Heart left ventricle (tissue), 16 donors: ENCODE measurements at regions not wholly inside any gene's neighbourhood (a gene's known extent, or its start where the extent isn't known, plus 50 kb on each side); places are given as distances from the start of the nearest gene placed in this dataset.

ENCODE experiments used
- ATAC-seq, 4 donors: fragments of 200-7000 bp; cut with Tn5 transposase; one replicate each; pipeline ENCODE4 v1.9.1; 2020 to 2022; ENCODE audit warnings: moderate library complexity in 4 of 4, mild to moderate bottlenecking in 3 of 4, moderate number of reproducible peaks in 1 of 4
- DNase-seq, 5 donors: peaks; one replicate each; pipeline ENCODE4 v3.0.0-alpha.2; 2020
- H3K27ac ChIP-seq, 12 donors: fragments of 200-600 bp; sonication (generic) in 4 of 12; one replicate each; pipeline versions ENCODE4 v1.5.0 to v1.8.0; 2016 to 2022; ENCODE audit warnings: mild to moderate bottlenecking in 2 of 12
- H3K27me3 ChIP-seq, 9 donors: fragments of 200-600 bp; sonication (generic) in 2 of 9; one replicate each; pipeline versions ENCODE4 v1.5.1 to v1.8.0; 2016 to 2022; ENCODE audit warnings: mild to moderate bottlenecking in 3 of 9
- H3K36me3 ChIP-seq, 9 donors: fragments of 200-600 bp; sonication (generic) in 2 of 9; one replicate each; pipeline versions ENCODE4 v1.5.0 to v1.8.0; 2018 to 2022; ENCODE audit warnings: mild to moderate bottlenecking in 2 of 9
- H3K4me1 ChIP-seq, 12 donors: fragments of 200-600 bp; sonication (generic) in 4 of 12; one replicate each; pipeline versions ENCODE4 v1.5.0 to v1.8.0; 2016 to 2022; ENCODE audit warnings: mild to moderate bottlenecking in 3 of 12
- H3K4me3 ChIP-seq, 12 donors: fragments of 200-600 bp; sonication (generic) in 4 of 12; one replicate each; pipeline versions ENCODE4 v1.5.0 to v1.8.0; 2017 to 2022; ENCODE audit warnings: mild to moderate bottlenecking in 9 of 12, moderate library complexity in 4 of 12
- H3K9me3 ChIP-seq, 12 donors: fragments of 200-600 bp; sonication (generic) in 4 of 12; one replicate each; pipeline versions ENCODE4 v1.5.0 to v1.8.0; 2016 to 2022; ENCODE audit warnings: mild to moderate bottlenecking in 1 of 12
- POLR2A ChIP-seq, 2 donors: fragments of 450-650 bp; IDR thresholded peaks; one replicate each; pipeline ENCODE4 v1.6.1; 2017; ENCODE audit warnings: antibody characterized with exemption in 2 of 2, mild to moderate bottlenecking in 2 of 2, moderate library complexity in 2 of 2
- WGBS, 4 donors: extraction: QIAGEN DNeasy Blood & Tissue Kit in 2 of 4; methylation state at CpG; one replicate each; pipeline versions ENCODE4 v1.1.5 to v1.1.7; 2013 to 2018; 5-methylcytosine and 5-hydroxymethylcytosine counted together
- intact Hi-C, 10 donors: fragments of 100-400 bp; cut with DNase I; formaldehyde crosslinking; loops; one replicate each; pipeline versions ENCODE4 v1.11.1 to v1.14.2; 2022
- TF ChIP-seq, protein P1 (sequence below), 12 donors: fragments of 200-600 bp; sonication (generic) in 4 of 12; IDR thresholded peaks; one replicate each; pipeline versions ENCODE4 v1.5.0 to v1.8.0; 2018 to 2022; ENCODE audit warnings: antibody characterized with exemption in 12 of 12, mild to moderate bottlenecking in 5 of 12
- donor health status: ischemic (EF 13 %, LVEDD 7.1; RV severe dilation, severe dysfunction).
- donor health status: healthy with polysubstance abuse.
- donor health status: DM: no; HTN: yes; CAD: no.
- donor health status: DM: no; HTN: no; CAD: no.
- donor health status: ischemic (EF 25% LVEDD 6.9; RV normal size, moderate dysfunction).
- donor health status: ischemic (EF 25% LVEDD 5.7; RV mildly dilated, moderate dysfunction).
- donor health status: healthy.
- donor health status: DM: yes; HTN: yes; CAD: no.
- donor health status: ischemic (EF 35%, LVEDD 5.7; RV mildly dilated, moderate dysfunction).
- donor health status: nonischemic (EF 11% LVEDD 7.7; RV severe dilation, severe dysfunction).
- donor health status: DM: yes; HTN: yes; CAD: no.
- donor health status: PGD.
- donor health status: ischemic (EF 29% LVEDD 5.4; RV normal size, mild dysfunction).
- donor health status: nonischemic (EF 23%, LVEDD 6.1; RV moderate dilation, normal function).

GRCh38 chr12:22828066-22828465 is 203.1 kb downstream of the ETNK1 start:
- ATAC-seq (no peak), DNase-seq (no peak)
- no peaks in the 10 kb centered on the region for H3K36me3 ChIP-seq
- H3K4me3 ChIP-seq, result no peak overlapping the region
- intact Hi-C loops, result no loop called here
- no peak overlapping the region for H3K27ac ChIP-seq
- no peaks in the 10 kb centered on the region for H3K9me3 ChIP-seq
- 81 to 86% (median 85%) methylated on average over 3 of the region's 3 CpGs for WGBS, 4 donors
- no peaks in the 10 kb centered on the region for H3K27me3 ChIP-seq
- TF ChIP-seq POLR2A (IDR thresholded peaks at IDR 0.05), result no peak
- TF ChIP-seq, protein P1, sequence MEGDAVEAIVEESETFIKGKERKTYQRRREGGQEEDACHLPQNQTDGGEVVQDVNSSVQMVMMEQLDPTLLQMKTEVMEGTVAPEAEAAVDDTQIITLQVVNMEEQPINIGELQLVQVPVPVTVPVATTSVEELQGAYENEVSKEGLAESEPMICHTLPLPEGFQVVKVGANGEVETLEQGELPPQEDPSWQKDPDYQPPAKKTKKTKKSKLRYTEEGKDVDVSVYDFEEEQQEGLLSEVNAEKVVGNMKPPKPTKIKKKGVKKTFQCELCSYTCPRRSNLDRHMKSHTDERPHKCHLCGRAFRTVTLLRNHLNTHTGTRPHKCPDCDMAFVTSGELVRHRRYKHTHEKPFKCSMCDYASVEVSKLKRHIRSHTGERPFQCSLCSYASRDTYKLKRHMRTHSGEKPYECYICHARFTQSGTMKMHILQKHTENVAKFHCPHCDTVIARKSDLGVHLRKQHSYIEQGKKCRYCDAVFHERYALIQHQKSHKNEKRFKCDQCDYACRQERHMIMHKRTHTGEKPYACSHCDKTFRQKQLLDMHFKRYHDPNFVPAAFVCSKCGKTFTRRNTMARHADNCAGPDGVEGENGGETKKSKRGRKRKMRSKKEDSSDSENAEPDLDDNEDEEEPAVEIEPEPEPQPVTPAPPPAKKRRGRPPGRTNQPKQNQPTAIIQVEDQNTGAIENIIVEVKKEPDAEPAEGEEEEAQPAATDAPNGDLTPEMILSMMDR (IDR thresholded peaks at IDR 0.05), result no peak
- H3K4me1 ChIP-seq, result no peaks in the 10 kb centered on the region

DNA sequence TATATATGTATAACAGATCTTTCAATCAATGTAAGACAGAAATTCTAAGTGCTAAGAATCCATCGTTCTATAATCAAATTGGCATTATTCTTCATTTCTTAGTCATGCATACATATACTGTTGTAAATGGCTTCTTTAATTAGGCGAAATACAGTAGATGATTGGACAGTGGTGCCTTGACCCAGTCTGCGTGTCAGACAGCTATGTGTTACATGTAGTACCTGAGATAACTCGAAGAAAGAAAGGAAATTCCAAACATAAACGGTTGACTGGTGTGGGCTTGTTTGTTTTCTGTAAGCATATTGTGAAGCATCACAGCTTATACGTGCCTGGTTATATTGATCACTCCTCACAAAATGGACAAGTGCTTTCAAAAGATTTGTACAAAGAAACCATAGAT is 210.5 kb downstream of the ETNK1 start:
- ATAC-seq, result no peak

DNA sequence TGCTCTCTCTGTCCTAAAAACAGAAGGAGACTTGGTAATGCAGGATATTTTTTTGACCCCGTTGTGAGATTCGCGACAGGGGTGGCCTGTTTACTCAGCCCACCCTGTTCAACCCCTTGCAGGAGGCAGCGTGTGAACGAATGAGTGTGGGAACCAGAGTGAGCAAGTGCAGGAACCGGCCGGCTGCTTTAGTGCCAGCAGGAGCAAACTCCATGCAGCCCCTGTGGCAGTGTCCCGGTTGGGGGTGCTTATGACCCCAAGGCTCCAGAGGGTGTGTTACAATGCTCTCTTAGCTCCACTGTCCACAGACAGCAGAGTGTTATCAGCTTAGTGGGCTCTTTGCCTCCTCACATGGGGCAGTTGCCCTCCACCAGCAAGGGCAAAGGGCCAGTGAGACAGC is 225.2 kb downstream of the ETNK1 start:
- Histone ChIP-seq H3K9me3 (no peaks in the 10 kb centered on the region), H3K27me3 (peaks cover 0 to 2% (median 0%) of the 10 kb centered on the region in 9 donors), H3K36me3 (no peaks in the 10 kb centered on the region), H3K4me3 (no peak overlapping the region), H3K27ac (no peak overlapping the region), H3K4me1 (no peaks in the 10 kb centered on the region)
- no peak for ATAC-seq
- TF ChIP-seq, protein P1 (IDR thresholded peaks at IDR 0.05), result no peak
- no peak for TF ChIP-seq POLR2A (IDR thresholded peaks at IDR 0.05)
- DNase-seq, result no peak
- 91 to 92% (median 92%) methylated on average over 8 of the region's 8 CpGs for WGBS, 4 donors
- intact Hi-C loops, result loop anchor here in 4 of 10 donors (10.0 kb wide), 3 partner anchors 135 to 1745 kb away; no protein-coding TSS in a partner anchor

More for the DNA sequence above, 210.5 kb downstream of the ETNK1 start:
- Histone ChIP-seq H3K36me3 (no peaks in the 10 kb centered on the region), H3K4me1 (no peaks in the 10 kb centered on the region), H3K4me3 (no peak overlapping the region), H3K9me3 (no peaks in the 10 kb centered on the region), H3K27me3 (no peaks in the 10 kb centered on the region), H3K27ac (no peak overlapping the region)
- no peak for TF ChIP-seq POLR2A (IDR thresholded peaks at IDR 0.05)
- TF ChIP-seq, protein P1 (IDR thresholded peaks at IDR 0.05), result no peak
- 74 to 80% (median 78%) methylated on average over 6 of the region's 6 CpGs for WGBS, 4 donors
- DNase-seq, result no peak
- intact Hi-C loops, result no loop called here

DNA sequence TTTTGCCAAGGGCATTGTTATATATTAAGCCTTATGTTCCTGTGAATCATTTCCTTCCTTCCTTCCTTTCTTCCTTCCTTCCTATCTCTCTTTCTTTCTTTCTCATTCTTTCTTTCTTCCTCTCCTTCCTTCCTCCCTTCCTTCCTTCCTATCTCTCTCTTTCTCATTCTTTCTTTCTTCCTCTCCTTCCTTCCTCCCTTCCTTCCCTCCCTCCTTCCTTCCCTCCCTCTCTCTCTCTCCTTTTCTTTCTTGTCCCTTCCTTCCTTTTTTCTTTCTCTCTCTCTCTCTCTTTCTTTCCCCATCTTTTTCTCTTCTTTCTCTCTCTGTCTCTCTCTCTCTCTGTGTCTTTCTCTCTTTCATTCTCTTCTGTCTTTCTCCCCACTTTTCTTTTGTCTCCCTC is 226.6 kb downstream of the ETNK1 start:
- no peaks in the 10 kb centered on the region for H3K9me3 ChIP-seq
- no peaks in the 10 kb centered on the region for H3K36me3 ChIP-seq
- H3K27ac ChIP-seq, result no peak overlapping the region
- DNase-seq (no peak), ATAC-seq (no peak)
- TF ChIP-seq, protein P1 (IDR thresholded peaks at IDR 0.05), result no peak
- TF ChIP-seq POLR2A (IDR thresholded peaks at IDR 0.05), result no peak
- H3K4me1 ChIP-seq, result no peaks in the 10 kb centered on the region
- H3K4me3 ChIP-seq, result no peak overlapping the region
- intact Hi-C loops, result loop anchor here in 4 of 10 donors (10.0 kb wide), 3 partner anchors 133 to 1743 kb away; no protein-coding TSS in a partner anchor
- H3K27me3 ChIP-seq, result peaks cover 0 to 8% (median 0%) of the 10 kb centered on the region in 9 donors
